Ishikawa (cell line): ENCODE measurements at regions not wholly inside any gene's neighbourhood (a gene's known extent, or its start where the extent isn't known, plus 50 kb on each side); places are given as distances from the start of the nearest gene placed in this dataset.
A peak's percentile ranks its signal among the peaks of the same experiment; 100 is the strongest.

Experiments
- CEBPB ChIP-seq: IDR thresholded peaks from 2 replicates; pipeline ENCODE4 v1.6.1; 2012
- CREB1 ChIP-seq: IDR thresholded peaks from 2 replicates; pipeline ENCODE4 v1.6.1; 2012; ENCODE audit warnings: low read depth
- EGR1 ChIP-seq: IDR thresholded peaks from 2 replicates; pipeline ENCODE4 v1.6.1; 2012
- EP300 ChIP-seq: IDR thresholded peaks from 2 replicates; pipeline ENCODE4 v1.6.1; 2012; ENCODE audit warnings: borderline replicate concordance
- FOXM1 ChIP-seq: IDR thresholded peaks from 2 replicates; pipeline ENCODE4 v1.6.1; 2012; ENCODE audit warnings: low read depth, borderline replicate concordance
- NFIC ChIP-seq: IDR thresholded peaks from 2 replicates; pipeline ENCODE4 v1.6.1; 2012
- RAD21 ChIP-seq: IDR thresholded peaks from 2 replicates; pipeline ENCODE4 v1.6.1; 2012; ENCODE audit warnings: low read depth
- TAF1 ChIP-seq: IDR thresholded peaks from 2 replicates; pipeline ENCODE4 v1.6.1; 2012; ENCODE audit warnings: low read depth, mild to moderate bottlenecking
- TCF12 ChIP-seq: IDR thresholded peaks from 2 replicates; pipeline ENCODE4 v1.6.1; 2012; ENCODE audit warnings: low read depth
- TEAD4 ChIP-seq: IDR thresholded peaks from 2 replicates; pipeline ENCODE4 v1.6.1; 2012
- YY1 ChIP-seq: IDR thresholded peaks from 2 replicates; pipeline ENCODE4 v1.6.1; 2012; ENCODE audit warnings: low read depth
- ZBTB7A ChIP-seq: IDR thresholded peaks from 2 replicates; pipeline ENCODE4 v1.6.1; 2012; ENCODE audit warnings: low read depth
- TF ChIP-seq, protein P1 (sequence below): IDR thresholded peaks from 2 replicates; pipeline ENCODE4 v1.6.1; 2012; ENCODE audit warnings: low read depth, mild to moderate bottlenecking
- TF ChIP-seq, protein P2 (sequence below): IDR thresholded peaks from 2 replicates; pipeline ENCODE4 v1.6.1; 2012
- TF ChIP-seq, protein P3 (sequence below): IDR thresholded peaks from 2 replicates; pipeline ENCODE4 v1.6.1; 2012

DNA sequence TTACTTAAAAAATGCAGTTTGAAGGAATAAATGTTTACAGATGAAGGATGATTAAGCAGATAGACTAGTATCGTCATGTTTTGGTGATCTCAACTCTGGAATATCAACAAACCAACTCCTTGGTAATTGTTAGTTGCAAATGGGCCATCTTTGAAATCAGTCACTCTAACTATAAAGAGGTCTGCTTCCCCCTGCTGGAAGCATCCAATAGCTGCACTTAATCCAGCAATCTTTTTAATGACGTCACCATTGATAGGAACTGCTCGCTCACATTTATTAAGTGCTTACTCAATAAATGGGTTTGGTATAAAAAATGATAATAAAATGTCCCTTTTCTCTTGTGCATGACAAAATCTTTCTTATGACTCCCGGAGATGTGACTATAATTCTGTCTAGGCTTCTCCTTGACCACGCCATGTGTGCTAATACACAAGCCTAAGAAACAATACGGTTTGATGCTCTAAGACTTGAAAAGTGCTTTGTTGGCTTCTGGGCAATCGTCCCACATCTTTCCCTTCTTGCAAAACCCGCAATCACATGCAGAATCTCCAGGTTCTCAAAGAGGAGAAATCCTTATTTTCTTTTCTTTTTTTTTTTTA, 227.6 kb upstream of the POU1F1 start:
- TF ChIP-seq ZBTB7A (no peak), YY1 (0 out of 2 replicates have a peak, but pooled peaks have one; percentile 23), RAD21 (peak; percentile 85)

DNA sequence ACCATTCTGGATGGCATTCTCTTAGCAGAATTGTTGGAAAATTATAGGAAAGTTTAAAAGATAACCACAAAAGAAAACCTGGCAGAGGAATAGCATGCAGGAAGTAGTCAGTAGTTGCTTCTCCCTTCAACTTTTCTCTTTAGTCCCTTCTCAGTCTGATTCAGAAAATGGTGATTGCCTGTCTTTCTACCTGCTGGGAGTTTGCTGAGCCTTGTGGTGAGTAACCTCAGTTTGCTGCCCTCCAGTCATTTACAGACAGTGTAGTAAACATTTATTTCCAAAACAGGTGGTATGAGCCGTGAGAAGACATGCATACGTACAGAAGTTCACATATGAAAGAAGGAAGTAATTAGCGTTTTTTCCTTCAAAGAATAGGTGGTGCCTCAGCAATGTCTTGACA, 224.7 kb upstream of the POU1F1 start:
- no peak for TF ChIP-seq EP300
- TF ChIP-seq TEAD4: no peak
- TF ChIP-seq FOXM1: no peak
- TF ChIP-seq EGR1: no peak
- TF ChIP-seq TAF1: no peak
- no peak for TF ChIP-seq TCF12
- TF ChIP-seq RAD21: no peak

DNA sequence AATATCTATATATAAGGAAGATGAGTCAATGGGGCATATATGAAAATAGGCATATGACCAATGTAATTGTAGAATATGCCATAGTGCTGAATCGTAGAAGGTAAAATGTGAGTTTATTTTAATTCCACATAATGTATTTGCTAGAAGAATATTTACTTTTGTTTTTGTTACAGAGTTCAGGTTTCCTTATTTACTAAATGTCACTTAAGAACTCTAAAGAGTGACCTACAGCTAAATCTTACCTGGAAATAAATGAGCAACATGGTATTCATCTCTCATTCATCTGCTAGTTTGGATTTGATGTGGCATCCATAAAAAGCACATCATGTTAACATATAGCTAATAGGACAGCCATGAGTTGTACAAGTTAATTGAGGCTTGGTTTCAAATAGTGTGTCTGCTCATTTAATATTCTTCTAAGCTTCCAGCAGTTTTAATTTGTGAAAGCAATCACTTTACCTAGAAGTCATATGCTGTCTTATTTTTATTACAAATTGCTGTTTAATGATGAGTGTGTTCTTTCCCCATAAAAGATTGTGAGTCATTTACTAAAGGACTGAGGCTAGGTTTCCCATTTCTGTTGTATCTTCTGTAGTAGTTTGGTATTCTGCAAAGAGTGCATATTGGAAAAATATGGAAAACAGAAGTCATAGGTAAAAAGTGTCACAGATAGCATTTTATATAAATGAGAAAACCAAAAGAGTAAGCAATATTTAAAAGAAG, 222.1 kb upstream of the POU1F1 start:
- TF ChIP-seq TEAD4: no peak
- TF ChIP-seq, protein P1, sequence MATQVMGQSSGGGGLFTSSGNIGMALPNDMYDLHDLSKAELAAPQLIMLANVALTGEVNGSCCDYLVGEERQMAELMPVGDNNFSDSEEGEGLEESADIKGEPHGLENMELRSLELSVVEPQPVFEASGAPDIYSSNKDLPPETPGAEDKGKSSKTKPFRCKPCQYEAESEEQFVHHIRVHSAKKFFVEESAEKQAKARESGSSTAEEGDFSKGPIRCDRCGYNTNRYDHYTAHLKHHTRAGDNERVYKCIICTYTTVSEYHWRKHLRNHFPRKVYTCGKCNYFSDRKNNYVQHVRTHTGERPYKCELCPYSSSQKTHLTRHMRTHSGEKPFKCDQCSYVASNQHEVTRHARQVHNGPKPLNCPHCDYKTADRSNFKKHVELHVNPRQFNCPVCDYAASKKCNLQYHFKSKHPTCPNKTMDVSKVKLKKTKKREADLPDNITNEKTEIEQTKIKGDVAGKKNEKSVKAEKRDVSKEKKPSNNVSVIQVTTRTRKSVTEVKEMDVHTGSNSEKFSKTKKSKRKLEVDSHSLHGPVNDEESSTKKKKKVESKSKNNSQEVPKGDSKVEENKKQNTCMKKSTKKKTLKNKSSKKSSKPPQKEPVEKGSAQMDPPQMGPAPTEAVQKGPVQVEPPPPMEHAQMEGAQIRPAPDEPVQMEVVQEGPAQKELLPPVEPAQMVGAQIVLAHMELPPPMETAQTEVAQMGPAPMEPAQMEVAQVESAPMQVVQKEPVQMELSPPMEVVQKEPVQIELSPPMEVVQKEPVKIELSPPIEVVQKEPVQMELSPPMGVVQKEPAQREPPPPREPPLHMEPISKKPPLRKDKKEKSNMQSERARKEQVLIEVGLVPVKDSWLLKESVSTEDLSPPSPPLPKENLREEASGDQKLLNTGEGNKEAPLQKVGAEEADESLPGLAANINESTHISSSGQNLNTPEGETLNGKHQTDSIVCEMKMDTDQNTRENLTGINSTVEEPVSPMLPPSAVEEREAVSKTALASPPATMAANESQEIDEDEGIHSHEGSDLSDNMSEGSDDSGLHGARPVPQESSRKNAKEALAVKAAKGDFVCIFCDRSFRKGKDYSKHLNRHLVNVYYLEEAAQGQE: no peak
- TF ChIP-seq TAF1: no peak
- TF ChIP-seq, protein P2, sequence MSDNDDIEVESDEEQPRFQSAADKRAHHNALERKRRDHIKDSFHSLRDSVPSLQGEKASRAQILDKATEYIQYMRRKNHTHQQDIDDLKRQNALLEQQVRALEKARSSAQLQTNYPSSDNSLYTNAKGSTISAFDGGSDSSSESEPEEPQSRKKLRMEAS: no peak
- TF ChIP-seq RAD21: no peak

DNA sequence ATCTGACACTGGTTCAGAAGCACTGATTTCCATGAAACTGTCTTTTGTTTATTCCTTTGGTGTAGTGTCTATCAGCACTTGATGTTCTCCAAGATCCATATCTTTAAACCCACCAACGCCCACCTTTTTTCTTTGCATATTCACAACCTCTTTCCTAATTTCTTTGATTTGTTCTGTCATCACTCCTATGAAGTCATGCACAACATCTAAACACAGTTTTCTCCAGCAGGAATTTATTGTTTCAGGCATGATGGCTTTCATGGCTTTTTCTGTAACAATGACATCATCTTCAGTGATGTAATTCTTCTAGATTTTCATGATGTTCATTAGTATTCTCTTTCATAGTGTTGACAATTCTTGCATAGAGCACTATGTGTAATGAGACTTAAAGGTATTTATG, 219.6 kb upstream of the POU1F1 start:
- no peak for TF ChIP-seq TAF1
- TF ChIP-seq, protein P1: no peak
- no peak for TF ChIP-seq EP300
- no peak for TF ChIP-seq RAD21
- TF ChIP-seq TCF12: no peak
- TF ChIP-seq ZBTB7A: no peak
- TF ChIP-seq, protein P2: no peak
- TF ChIP-seq, protein P3, sequence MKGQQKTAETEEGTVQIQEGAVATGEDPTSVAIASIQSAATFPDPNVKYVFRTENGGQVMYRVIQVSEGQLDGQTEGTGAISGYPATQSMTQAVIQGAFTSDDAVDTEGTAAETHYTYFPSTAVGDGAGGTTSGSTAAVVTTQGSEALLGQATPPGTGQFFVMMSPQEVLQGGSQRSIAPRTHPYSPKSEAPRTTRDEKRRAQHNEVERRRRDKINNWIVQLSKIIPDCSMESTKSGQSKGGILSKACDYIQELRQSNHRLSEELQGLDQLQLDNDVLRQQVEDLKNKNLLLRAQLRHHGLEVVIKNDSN: no peak
- no peak for TF ChIP-seq TEAD4
- no peak for TF ChIP-seq YY1
- TF ChIP-seq FOXM1: no peak
- no peak for TF ChIP-seq CREB1
- no peak for TF ChIP-seq NFIC
- no peak for TF ChIP-seq CEBPB
- TF ChIP-seq EGR1: no peak

DNA sequence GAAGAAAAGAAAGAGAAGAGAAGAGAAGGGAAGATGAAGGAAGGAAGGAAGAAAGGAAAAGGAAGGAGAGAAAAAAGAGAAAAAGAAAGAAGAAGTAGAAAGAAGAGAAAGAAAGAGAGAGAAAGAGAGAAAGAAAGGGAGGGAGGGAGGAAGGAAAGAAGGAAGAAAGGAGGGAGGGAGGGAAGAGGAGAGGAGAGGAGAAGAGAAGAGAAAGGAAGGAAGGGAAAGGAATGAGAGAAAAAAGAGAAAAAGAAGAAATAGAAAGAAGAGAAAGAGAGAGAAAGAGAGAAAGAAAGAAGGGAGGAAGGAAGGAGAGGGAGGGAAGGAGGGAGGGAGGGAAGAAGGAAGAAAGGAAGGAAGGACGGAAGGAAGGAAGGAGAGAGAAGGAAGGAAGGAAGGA, 217.9 kb upstream of the POU1F1 start:
- TF ChIP-seq TAF1 (no peak), EGR1 (no peak), NFIC (no peak)

DNA sequence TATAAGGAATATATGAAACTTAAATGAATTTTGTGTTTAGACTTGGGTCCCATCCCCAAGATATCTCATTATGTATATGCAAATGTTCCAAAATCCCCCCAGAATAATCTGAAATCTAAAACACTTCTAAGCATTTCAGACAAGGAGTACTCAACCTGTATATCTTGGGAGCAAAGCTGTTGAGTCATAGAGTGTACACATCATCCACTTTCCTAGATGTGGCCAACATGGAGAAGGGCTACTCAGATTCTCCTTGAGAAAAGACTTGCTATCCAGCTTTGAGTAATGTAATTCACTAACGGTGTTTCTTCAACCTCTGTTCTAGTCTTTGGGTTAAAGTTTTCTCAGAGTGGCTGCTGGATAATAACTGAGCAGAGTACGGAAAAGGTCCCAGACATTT, 215.5 kb upstream of the POU1F1 start:
- TF ChIP-seq TCF12: no peak

DNA sequence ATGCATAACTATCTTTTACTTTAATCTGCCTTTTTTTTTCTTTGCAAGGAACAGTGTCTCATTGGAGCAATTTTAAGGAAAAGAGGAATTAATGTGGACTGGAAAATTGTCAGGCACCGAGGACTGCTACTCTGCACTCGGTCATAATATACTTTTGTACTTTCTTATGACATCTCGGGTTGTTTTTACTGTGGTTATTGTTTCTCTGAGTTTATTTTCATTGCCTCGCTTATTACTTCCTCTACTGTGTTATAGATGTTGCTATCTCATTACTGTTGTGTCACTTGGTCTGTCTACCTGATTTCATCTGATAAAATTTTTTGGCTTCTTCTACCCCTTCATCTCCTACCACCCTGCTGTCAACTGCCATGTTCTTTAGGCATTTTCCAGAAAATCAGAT, 213.5 kb upstream of the POU1F1 start:
- no peak for TF ChIP-seq NFIC
- no peak for TF ChIP-seq TCF12
- TF ChIP-seq CEBPB: no peak
- TF ChIP-seq RAD21: no peak
- no peak for TF ChIP-seq TAF1
- no peak for TF ChIP-seq EGR1
- TF ChIP-seq, protein P3: no peak
- TF ChIP-seq, protein P1: no peak
- no peak for TF ChIP-seq FOXM1
- TF ChIP-seq EP300: no peak
- TF ChIP-seq, protein P2: no peak
- no peak for TF ChIP-seq YY1
- no peak for TF ChIP-seq ZBTB7A
- no peak for TF ChIP-seq CREB1
- TF ChIP-seq TEAD4: no peak
